ENCODE measurements at regions not wholly inside any gene's neighbourhood (a gene's known extent, or its start where the extent isn't known, plus 50 kb on each side); places are given as distances from the start of the nearest gene placed in this dataset.

DNA sequence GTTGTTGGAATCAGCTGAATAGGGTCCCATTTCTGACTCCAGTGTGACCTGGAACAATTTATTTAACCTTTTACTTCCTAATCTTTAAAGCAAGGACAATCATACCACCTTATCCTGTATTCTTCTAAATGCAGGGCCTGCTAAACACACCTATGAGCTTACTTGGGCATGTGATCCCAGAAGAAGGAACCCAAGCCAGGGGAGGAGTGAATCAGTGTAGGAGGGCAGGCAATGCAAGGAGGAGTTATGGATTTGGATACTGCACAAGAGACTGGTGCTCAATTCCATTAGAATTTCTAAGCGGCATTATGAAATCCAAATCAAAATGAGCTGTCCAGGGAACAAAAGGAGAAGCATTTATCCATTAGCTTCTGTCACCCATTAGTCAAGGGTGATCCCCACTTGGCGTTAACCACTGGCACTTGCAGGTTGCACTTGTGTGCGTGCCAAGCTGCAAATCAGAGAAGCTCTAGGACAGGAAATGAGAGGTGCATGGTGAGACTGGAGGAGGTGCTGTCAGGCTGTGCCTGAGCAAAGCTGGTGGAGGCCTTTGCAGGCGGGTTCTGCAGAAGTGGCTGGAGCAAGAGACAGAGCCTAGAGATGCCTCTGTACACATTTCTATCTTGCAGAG lies 297.2 kb upstream of the PLXNA2 start:
- DNase-seq (ENCODE audit: low read depth): no peak

DNA sequence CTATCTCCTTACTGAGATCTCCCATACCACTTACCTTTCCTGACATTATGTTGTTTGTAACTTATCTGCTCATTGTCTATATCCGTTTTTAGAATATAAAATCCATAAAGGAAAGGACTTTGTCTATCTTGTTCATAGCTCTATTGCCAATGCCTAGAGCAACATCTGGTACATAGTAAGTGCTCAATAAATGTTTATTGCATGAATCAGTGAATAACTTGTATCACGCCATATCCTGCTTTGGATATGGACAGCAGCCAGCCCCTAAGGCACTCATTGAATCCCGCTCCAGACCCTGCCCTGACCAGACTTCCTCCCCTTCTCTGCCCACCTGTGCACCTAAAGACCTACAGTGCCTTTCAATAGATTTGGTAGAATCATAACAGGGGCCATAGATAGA lies 298.1 kb upstream of the PLXNA2 start:
- peak; percentile 59 for DNase-seq (ENCODE audit: low read depth)

DNA sequence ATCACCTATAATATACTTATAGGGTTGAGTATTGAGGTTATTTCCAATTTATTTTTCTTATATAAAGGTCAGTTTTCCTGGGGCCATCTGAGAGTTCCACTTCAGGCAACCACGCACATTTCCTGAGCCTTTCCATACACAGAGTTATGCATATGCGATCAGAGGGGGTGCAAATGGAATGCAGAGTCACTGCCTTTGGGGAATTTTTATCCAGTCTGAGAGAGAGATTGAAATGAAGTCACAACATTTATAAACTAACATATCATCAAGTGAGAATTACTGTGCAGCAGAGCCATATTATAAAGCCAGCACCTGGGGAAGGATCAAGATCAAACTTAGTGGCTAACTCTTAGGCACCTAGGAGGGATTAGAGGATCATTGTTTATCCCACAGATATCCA lies 299.9 kb upstream of the PLXNA2 start:
- peak; percentile 37 for DNase-seq (ENCODE audit: low read depth)

DNA sequence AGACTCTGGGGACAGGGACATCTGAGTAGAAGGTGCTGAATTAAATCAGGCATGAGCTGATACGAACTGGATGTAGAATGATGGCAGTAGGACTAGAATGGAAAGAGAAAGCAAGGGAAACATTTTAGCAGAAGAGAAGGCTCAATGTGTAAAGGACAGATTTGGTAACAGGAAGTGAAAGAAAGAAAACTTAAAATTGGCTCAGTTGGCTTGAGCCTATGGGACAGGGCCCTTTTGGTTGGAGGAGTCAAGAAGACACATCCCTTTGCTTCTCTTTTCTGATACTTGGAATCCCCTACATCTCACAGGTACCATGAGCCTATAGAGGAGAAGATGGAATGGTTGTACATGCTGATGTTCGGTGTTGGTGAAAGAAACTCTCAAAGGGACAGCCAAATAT lies 300.6 kb upstream of the PLXNA2 start:
- DNase-seq (ENCODE audit: low read depth): no peak

DNA sequence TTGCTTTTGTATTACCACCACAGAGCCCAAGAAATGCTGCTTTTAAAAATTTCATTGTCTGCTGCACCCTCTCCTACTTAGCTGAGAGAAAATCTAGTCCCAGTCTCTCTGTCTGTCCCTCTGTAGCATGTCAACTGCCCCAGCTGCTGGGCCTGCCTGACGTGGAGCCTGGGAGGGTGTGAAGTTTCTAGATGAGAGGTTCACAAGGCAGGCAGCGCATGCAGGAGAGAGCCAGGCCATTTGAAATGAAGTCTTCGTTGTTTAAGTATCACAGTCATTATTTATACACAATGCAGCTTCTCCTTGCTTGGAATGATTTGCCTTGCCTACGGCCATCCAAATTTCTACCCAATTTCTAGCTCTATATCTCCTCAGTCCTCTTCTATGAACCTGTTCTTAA lies 306.8 kb upstream of the PLXNA2 start:
- DNase-seq (ENCODE audit: low read depth): no peak

DNA sequence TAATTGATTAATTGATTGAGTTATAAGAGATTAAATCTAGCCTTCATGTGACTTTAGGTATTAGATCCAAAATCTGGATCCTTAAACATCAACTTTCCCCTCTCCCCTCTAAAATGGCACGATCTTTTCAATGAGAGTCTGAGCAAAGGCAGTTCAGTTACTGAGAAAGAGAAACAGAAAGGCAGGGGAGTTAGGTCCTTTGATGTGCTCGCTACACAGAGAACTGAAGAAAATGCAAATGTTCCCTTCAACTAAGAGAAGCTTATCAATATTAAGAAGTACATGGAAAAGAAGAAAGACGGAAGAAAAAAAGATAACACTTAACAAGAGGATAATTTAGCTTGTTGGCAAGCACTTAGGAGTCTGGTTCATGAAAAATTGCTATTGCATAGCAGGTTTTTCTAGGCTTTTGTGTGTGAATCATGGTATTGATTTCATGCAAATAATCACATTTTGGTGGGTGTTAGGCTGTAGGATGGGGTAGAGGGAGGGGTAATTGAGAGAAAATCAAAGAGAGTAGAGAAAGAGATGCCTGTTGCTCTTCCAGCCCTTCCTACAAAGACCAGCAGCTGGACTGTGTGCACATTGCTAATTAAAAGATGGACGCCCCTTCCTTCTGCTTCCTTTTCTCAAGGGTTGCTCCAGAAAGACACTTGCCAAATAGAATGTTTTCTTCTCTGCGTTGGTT lies 307.6 kb upstream of the PLXNA2 start:
- DNase-seq (ENCODE audit: low read depth): no peak

DNA sequence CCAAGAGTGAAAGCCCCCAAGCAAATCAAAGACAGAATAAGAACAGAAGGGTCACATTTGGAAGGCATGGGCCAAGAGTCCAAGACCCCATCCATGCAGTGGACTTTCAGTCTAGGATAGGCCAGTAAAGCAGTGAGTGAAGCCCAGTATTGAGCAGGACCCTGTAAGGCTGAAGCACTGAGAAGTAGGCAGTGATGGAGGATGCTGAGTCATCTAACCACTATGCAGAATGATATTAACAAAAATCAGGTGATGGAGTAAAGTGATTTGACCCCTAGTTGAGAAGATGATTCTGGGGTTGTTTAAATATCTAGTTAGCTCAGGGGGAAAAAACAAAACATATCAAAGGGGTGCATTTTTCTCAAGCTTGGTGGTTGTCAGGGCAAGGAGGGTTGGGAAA lies 308.7 kb upstream of the PLXNA2 start:
- DNase-seq (ENCODE audit: low read depth): peak; percentile 21

DNA sequence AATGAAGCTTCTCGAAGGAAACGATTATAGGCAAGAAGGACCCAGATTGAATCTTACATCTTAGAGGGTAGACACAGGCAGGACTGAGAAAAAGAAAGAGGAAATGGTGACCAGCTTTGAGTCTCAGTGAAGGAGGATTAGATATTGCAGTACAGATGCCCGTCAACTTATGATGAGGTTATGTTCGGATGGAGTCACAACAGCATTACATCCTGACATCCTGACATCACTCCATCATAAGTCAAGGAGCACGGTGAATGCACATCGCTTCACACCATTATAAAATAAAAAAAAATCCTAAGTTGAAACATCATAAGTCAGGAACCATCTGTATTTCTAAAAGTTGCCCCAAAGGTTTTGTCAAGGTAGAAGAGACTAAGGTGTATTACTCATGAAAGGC lies 312.3 kb upstream of the PLXNA2 start:
- DNase-seq (ENCODE audit: low read depth): no peak

DNA sequence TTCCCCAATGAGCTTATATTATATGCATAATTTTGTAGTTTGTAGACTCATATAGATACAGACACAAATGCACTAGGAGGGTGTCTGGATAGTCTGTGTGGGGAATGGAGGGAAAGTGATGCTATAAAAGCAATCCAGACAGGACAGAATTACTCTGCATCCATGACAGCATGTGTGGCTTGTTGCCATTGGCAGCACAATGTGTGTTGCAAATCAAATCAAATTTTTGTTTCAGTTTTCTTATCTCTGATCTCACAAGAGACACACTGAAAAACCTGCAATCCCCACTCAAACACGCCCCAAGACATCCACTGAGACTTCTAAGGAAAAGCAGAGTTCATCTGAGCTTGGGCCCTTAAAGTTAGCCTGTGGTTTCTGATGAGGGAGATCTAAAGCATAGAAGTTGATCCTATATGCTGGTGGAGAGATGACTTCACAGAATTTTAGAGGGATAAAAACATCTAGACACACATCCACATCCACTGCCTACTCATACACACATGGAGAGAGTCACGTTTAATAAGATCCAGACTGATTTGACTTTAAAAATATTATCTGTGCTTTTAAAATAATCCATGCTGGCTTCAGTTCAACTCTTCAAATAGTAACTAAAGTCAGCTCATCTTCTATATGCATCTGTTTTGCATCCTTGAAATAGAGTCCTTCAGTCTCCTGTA lies 313.0 kb upstream of the PLXNA2 start:
- peak; percentile 33 for DNase-seq (ENCODE audit: low read depth)

DNA sequence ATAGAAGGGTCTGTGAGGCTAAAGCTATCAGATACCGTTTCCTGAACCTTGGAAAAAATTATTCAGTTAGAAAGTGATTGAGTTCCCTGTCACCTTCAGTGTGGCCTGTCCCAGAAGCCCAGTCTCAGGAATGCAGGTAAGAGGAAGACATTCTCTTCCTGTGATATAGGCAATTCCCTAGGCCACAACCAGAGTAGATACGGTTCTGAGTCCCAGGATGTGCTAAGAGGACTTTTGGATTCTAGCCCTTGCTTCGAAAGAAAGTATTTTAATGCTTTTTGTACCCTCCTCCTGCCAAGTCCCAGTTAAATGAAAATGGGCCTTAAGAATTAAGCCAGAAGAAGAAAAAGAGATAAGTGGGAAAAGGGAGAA lies 313.5 kb upstream of the PLXNA2 start:
- no peak for DNase-seq (ENCODE audit: low read depth)

DNA sequence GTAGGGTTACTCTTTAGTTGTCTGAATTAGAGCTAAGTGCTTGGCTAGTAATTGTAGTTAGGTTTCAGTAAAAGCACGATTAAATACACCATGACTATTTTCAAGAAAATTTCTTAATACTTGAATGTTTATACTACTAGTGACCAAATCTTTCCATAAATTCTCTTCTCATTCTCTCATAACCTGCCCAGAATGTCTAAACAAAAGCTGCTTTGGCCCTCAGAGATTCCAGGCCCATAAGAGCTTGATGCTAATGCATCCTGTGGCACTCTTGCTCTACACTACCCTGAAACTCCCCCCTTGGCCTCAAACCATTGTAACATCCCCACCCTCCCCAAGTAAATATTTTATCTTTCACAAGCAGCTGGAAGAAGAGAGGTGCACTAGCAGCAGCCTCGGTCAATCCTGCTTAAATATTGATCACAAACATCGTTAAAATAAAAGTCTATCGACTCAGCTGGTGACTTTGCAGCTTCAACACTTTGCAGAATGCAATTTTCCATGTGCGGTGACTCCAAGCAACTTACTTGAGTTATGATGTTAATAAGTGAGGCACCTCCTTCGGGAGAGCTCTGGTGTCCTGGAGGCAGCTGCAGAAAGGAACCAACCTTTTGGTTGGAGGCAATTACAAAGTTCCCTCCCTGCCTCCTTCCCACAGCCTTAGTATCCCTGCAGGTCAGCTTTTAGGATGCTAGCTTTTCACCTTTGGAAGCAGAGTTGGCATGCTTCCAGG lies 315.6 kb upstream of the PLXNA2 start:
- DNase-seq (ENCODE audit: low read depth): peak; percentile 82

DNA sequence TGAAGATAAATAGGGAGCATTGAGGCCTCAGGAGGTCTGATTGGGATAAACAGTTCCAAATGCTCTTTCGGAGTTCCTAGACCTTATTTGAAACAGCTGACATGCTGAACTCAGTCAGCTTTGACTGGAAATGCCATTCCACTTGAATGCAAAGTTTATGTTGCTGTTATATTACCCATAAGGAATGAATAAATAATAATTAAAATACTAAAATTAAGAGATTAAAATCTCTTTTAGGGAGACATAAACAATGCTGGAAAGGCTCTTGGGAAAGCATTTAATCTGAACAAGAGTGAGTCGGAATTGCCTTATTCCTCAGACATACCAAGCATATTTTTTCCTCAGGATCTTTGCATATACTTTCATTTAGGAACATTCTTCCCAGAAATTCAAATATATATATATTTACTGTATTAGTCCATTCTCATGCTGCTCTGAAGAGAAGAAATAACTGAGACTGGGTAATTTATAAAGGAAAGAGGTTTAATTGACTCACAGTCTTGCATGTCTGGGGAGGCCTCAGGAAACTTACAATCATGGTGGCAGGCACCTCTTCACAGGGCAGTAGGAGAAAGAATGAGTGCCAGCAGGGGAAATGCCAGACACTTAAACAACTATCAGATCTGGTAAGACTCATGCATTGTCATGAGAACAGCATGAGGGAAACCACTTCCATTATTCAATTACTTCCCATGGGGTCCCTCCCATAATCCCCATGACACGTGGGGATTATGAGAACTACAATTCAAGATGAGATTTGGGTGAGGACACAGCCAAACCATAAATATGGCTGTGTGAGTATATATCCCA lies 318.2 kb upstream of the PLXNA2 start:
- DNase-seq (ENCODE audit: low read depth): peak; percentile 93

DNA sequence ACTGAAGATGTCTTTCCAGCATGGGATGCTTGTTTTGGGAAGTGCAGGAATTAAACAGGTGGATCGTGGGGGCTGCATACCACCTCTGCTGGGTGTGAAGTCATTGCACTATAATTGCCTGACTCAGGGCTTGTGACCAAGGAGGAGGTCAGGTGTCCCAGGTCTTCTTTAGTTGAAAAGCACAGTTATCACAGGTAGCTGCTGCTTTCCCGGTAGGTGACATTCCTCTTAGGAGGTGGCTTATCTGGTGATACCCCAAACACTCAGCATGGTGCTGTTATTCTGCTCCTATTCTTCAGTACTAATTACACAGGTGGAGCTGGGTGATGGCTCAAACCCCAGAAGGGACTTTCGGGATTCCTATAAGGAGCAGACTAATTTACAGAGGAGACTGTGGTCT lies 320.3 kb upstream of the PLXNA2 start:
- DNase-seq (ENCODE audit: low read depth): no peak

DNA sequence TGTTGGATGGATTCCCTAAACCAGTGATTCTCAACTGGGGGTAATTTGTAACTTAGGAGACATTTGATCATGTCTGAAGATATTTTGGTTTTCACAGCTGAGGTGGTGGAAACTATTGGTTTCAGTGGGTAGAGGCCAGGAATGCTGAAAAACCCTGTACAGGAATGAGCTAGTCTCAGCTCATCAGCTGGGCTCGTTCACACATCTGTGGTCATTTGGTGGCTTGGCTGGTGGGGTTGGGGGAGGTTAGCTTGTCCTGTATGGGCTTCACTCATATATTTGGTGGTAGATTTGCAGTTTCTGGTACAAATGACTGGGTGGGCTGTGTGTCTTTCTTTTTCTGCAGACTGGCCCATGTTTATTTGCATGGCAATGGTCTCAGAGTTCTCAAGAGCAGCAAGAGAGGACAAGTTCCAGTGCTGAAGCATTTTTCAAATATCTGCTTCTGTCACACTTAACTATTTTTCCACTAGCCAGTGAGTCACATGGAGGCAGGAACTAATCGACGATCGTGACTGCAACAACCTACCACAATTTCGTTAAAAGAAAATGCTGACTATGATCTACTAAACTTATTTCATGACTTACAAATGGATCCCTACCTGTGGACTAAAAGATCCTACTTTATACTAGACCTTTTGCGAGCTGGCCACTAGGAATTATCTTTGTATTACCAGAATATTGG lies 321.7 kb upstream of the PLXNA2 start:
- DNase-seq (ENCODE audit: low read depth): peak; percentile 72

DNA sequence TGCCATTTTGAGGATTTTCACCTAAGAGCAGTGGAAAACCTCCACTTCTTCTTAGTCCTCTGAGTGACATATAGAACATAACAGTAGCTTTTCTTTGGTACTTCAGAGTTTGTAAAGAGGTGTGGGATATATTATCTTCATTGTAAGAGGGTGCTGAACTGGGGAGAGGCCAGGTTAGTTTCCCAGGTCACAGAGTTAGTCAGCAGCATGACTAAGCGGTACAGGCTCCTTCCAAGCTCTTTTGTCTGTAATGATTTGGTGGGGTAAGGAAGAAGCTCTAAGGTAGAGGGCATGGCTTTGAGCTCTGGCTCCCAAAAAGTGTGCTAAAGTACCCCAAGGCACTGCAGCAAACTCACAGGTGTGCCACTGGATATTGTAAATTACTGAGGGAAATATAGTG lies 325.0 kb upstream of the PLXNA2 start:
- DNase-seq (ENCODE audit: low read depth): no peak

DNA sequence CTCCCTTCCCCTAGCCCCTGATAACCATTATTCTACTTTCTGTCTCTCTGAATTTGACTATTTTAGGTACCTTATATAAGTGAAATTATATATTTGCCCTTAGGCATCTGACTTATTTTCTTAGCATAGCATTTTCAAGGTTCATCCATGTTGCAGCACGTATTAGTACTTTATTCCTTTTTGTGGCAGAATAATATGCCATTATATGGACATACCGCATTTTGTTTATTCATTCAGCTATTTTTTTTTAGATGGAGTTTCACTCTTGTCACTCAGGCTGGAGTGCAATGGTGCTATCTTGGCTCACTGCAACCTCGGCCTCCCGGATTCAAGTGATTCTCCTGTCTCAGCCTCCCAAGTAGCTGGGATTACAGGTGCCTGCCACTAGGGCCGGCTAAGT lies 326.2 kb upstream of the PLXNA2 start:
- no peak for DNase-seq (ENCODE audit: low read depth)

DNA sequence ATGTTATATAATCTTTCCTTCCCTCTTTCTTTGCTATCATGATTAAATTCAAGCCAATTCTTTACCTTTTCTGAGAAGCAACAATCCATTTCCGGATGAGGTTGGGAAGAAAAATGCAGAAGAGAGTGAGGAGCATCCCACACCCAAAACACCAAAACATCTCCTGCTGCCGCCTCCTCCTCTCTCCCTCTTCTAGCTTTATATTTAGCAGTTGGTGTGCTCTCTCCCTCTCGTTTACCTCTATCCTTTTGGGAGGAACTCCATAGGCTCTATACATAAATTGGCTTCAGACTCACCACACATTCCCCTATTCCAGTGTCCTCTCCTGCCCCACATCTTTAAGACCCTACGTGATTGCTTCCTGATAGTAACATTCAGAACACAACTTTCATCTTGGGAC lies 332.2 kb upstream of the PLXNA2 start:
- DNase-seq (ENCODE audit: low read depth): no peak

DNA sequence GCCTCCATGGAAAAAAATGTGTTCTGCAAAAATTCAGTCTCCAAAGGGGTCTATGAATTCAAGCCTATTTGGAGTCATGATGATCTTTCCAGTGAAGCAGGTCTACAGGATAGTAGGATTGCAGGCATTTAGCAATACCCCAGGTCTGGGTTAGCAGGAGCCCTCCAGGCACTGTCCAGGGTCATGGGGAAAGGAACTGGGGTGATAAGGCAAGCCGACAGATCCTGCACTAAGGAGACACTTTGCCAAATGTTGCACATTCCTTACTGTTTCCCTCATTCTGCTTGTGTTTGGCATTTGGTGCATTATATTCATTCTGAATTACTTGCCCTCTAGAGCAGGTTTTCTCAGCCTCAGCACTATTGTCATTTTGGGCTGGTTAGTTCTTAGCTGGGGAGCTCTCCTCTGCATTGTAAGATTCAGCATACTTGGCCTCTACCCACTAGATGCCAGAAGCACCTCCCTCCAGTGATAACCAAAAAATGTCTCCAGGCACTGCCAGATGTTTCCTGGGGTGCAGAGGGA lies 333.3 kb upstream of the PLXNA2 start:
- peak; percentile 60 for DNase-seq (ENCODE audit: low read depth)

DNA sequence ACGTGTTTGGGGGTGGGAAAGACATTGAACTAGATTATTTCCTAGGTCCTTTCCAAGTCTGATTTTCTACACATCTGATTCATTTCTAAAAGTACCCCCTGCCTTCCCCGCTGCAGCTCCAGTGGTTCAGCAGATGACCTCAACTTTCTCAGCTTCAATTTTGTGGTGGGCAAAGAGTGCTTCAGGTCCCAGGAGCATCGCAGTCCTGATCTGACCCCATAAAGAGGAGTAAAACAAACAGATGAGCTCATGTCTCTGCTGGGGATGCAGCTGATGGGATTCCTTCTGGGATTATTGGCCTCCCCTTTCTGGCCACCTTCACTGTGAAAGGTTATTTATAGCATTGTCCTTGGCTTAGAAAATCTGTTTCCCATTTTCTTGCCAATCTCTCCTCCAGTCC lies 337.0 kb upstream of the PLXNA2 start:
- DNase-seq (ENCODE audit: low read depth): peak; percentile 68

DNA sequence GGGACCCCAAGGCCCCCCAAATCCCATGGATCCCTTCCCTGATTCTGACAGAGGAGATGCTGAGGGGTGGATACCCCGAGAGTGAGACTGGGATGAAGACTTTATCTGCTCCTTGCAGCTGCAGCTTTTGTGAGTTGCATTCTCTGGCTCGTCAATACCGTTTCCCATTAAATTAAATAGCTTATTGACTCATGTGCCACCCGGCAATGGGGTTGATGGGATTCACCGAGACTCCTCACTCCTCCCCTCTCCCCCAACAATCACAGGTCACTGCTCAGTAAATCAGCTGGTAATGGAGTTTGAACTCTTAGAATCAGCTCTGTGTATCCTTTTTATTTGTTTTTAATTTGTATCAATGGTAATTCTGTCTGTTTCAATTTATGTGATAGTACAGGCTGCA lies 337.5 kb upstream of the PLXNA2 start:
- DNase-seq (ENCODE audit: low read depth): no peak

DNA sequence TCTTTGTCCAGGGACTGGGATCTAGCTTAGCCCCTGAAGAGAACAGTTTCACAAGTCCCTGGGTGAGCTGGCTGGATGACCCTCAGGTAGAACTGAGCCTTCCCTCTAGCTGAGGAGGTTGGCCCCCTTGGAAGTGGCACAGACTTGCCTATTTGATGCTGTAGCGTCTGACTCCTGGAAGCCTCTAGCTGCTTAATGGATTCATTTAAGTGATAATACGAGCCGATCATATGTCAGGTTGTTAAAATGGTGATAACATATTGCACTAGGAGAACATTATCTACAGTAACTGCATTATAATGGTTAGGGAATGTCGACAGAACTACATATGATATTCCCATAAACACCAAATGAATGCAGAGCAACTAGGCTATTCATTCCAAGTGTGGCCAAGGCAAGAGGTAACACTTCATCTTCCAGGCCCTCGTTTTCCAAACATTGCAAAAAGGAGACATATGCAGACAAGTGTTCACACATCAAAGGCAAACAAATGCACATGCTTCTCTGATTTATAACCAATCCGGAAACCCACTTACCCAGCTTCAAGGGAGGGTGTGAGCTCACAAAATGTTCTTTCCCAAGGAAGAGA lies 340.1 kb upstream of the PLXNA2 start:
- no peak for DNase-seq (ENCODE audit: low read depth)

All from EH (cell line).